ENCODE measurements at regions not wholly inside any gene's neighbourhood (a gene's known extent, or its start where the extent isn't known, plus 50 kb on each side); places are given as distances from the start of the nearest gene placed in this dataset.

DNA sequence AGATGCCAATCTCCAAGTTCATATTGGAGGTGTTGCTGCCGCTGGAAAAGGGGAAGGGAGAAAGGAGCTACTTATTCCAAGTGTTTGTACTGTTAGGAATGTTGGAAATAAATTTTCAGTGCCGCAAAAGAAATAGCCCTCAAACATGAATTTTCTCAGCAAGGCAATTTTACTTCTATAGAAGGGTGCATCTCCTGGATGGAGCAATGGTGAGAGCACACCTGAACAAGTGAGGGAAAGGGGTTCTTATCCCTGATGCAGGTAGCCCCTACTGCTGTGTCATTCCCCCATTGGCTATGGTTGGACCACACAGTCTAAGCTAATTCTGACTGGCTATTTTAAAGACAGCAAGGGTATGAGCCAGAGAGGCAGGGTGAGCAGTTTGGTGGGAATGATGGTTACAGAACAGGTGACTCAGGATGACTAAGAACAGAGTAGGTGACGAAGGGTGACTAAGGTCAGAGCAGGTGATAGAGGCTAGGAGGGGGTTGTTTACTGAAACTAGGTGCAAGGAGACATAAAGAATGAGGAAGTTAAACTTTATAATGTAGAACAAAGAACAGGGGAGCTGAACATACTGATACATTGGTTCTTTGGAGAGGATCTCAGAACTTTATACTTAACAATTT lies 503.5 kb downstream of the EDEM1 start:
- TF ChIP-seq CTCF (conservative IDR thresholded peaks at IDR 0.05) = no peak
- no peak for TF ChIP-seq EZH2 (IDR thresholded peaks at IDR 0.05; ENCODE audit: low read depth)
